ENCODE measurements at regions not wholly inside any gene's neighbourhood (a gene's known extent, or its start where the extent isn't known, plus 50 kb on each side); places are given as distances from the start of the nearest gene placed in this dataset.
"Not testable (repeated sequence)": the region's sequence is repeated elsewhere in the genome, so short reads cannot be mapped to it uniquely, and the experiment has no call there.

GRCh38 chr12:93080994-93081809 is 152.1 kb upstream of the EEA1 start:
- no peak for FAIRE-seq

GRCh38 chr12:93081810-93082165 is 152.7 kb upstream of the EEA1 start:
- FAIRE-seq = no peak

- no peak for FAIRE-seq
Measured at GRCh38 chr12:93085383-93086287, 156.5 kb upstream of the EEA1 start.

GRCh38 chr12:93086288-93086727 is 157.2 kb upstream of the EEA1 start:
- no peak for FAIRE-seq

- FAIRE-seq = no peak
Measured at GRCh38 chr12:93087840-93088610, 158.9 kb upstream of the EEA1 start.

GRCh38 chr12:93089805-93090569 is 160.9 kb upstream of the EEA1 start:
- no peak for FAIRE-seq

GRCh38 chr12:93090731-93091172 is 161.7 kb upstream of the EEA1 start:
- FAIRE-seq = no peak

GRCh38 chr12:93091886-93092648 is 163.0 kb upstream of the EEA1 start:
- no peak for FAIRE-seq

GRCh38 chr12:93092649-93092945 is 163.5 kb upstream of the EEA1 start:
- no peak for FAIRE-seq

- no peak for FAIRE-seq
Measured at GRCh38 chr12:93093243-93093642, 164.1 kb upstream of the EEA1 start.

GRCh38 chr12:93094222-93094621 is 165.1 kb upstream of the EEA1 start:
- FAIRE-seq = not testable (repeated sequence)

GRCh38 chr12:93094988-93095737 is 166.1 kb upstream of the EEA1 start:
- FAIRE-seq = no peak

- no peak for FAIRE-seq
Measured at GRCh38 chr12:93097417-93097816, 168.3 kb upstream of the EEA1 start.

GRCh38 chr12:93098077-93098476 is 169.0 kb upstream of the EEA1 start:
- FAIRE-seq = no peak

GRCh38 chr12:93099792-93100191 is 170.7 kb upstream of the EEA1 start:
- FAIRE-seq = no peak

GRCh38 chr12:93100610-93101009 is 171.5 kb upstream of the EEA1 start:
- no peak for FAIRE-seq

- FAIRE-seq = no peak
Measured at GRCh38 chr12:93101367-93101766, 172.3 kb upstream of the EEA1 start.

GRCh38 chr12:93102312-93102711 is 173.2 kb upstream of the EEA1 start:
- no peak for FAIRE-seq

- FAIRE-seq = no peak
Measured at GRCh38 chr12:93102744-93103143, 173.6 kb upstream of the EEA1 start.

GRCh38 chr12:93103154-93103553 is 174.1 kb upstream of the EEA1 start:
- FAIRE-seq = no peak

- no peak for FAIRE-seq
Measured at GRCh38 chr12:93104535-93104934, 175.4 kb upstream of the EEA1 start.

All from TTC549 (cell line).